BLaER1 (cell line): ENCODE measurements at regions not wholly inside any gene's neighbourhood (a gene's known extent, or its start where the extent isn't known, plus 50 kb on each side); places are given as distances from the start of the nearest gene placed in this dataset.
"Not testable (repeated sequence)": the region's sequence is repeated elsewhere in the genome, so short reads cannot be mapped to it uniquely, and the experiment has no call there.

Experiments
- H3K27ac ChIP-seq: shearing (Covaris generic); formaldehyde crosslinking; 2 replicates; pipeline ENCODE4 v1.8.1; 2022
- H3K27me3 ChIP-seq: shearing (Covaris generic); formaldehyde crosslinking; 2 replicates; pipeline ENCODE4 v1.8.1; 2022
- H3K36me3 ChIP-seq: shearing (Covaris generic); formaldehyde crosslinking; 2 replicates; pipeline ENCODE4 v1.8.1; 2022
- H3K4me1 ChIP-seq: shearing (Covaris generic); formaldehyde crosslinking; 2 replicates; pipeline ENCODE4 v1.8.1; 2022
- H3K4me2 ChIP-seq: shearing (Covaris generic); formaldehyde crosslinking; 2 replicates; pipeline ENCODE4 v1.8.1; 2022
- H3K4me3 ChIP-seq: shearing (Covaris generic); formaldehyde crosslinking; 2 replicates; pipeline ENCODE4 v1.8.1; 2022
- H3K9ac ChIP-seq: shearing (Covaris generic); formaldehyde crosslinking; 2 replicates; pipeline ENCODE4 v1.8.1; 2022
- H3K9me3 ChIP-seq: shearing (Covaris generic); formaldehyde crosslinking; 2 replicates; pipeline ENCODE4 v1.8.1; 2022
- H4K20me1 ChIP-seq: shearing (Covaris generic); formaldehyde crosslinking; 2 replicates; pipeline ENCODE4 v1.8.1; 2022
- Cebpa-rat ChIP-seq: shearing (Covaris generic); IDR thresholded peaks from 2 replicates; pipeline ENCODE4 v1.8.1; 2022

- Histone ChIP-seq H3K9ac (no peak overlapping the region), H3K27ac (no peak overlapping the region), H3K4me3 (no peak overlapping the region), H3K27me3 (no peaks in the 10 kb centered on the region), H3K9me3 (peaks cover 16% of the 10 kb centered on the region), H4K20me1 (no peaks in the 10 kb centered on the region), H3K4me1 (peaks cover 8% of the 10 kb centered on the region), H3K36me3 (no peaks in the 10 kb centered on the region), H3K4me2 (no peak overlapping the region)
- no peak for TF ChIP-seq Cebpa-rat
Measured at GRCh38 chr21:34217263-34217662, 143.9 kb downstream of the MRPS6 start.

- Histone ChIP-seq H3K4me3 (no peak overlapping the region), H3K36me3 (no peaks in the 10 kb centered on the region), H3K27me3 (no peaks in the 10 kb centered on the region), H3K9ac (no peak overlapping the region), H4K20me1 (no peaks in the 10 kb centered on the region), H3K4me2 (no peak overlapping the region), H3K9me3 (peaks cover 10% of the 10 kb centered on the region), H3K27ac (no peak overlapping the region), H3K4me1 (peaks cover 8% of the 10 kb centered on the region)
- no peak for TF ChIP-seq Cebpa-rat
Measured at GRCh38 chr21:34219334-34220060, 144.3 kb upstream of the KCNE2 start.

- H3K36me3 ChIP-seq: no peaks in the 10 kb centered on the region
- H3K4me1 ChIP-seq: peaks cover 8% of the 10 kb centered on the region
- no peaks in the 10 kb centered on the region for H4K20me1 ChIP-seq
- H3K27me3 ChIP-seq: no peaks in the 10 kb centered on the region
- no peak overlapping the region for H3K4me2 ChIP-seq
- H3K9me3 ChIP-seq: no peaks in the 10 kb centered on the region
- H3K9ac ChIP-seq: no peak overlapping the region
- no peak overlapping the region for H3K27ac ChIP-seq
- TF ChIP-seq Cebpa-rat: no peak
- H3K4me3 ChIP-seq: no peak overlapping the region
Measured at GRCh38 chr21:34220556-34221195, 143.1 kb upstream of the KCNE2 start.

- TF ChIP-seq Cebpa-rat: no peak
- Histone ChIP-seq H3K4me3 (no peak overlapping the region), H3K9me3 (no peaks in the 10 kb centered on the region), H3K27me3 (no peaks in the 10 kb centered on the region), H3K9ac (no peak overlapping the region), H4K20me1 (no peaks in the 10 kb centered on the region), H3K27ac (no peak overlapping the region), H3K36me3 (no peaks in the 10 kb centered on the region), H3K4me1 (peaks cover 8% of the 10 kb centered on the region), H3K4me2 (peak overlapping the region; percentile 32)
Measured at GRCh38 chr21:34221331-34222030, 142.3 kb upstream of the KCNE2 start.

GRCh38 chr21:34222031-34222335 lies 141.8 kb upstream of the KCNE2 start:
- Histone ChIP-seq H3K4me2 (peak overlapping the region; percentile 32), H3K9me3 (no peaks in the 10 kb centered on the region), H3K36me3 (no peaks in the 10 kb centered on the region), H3K4me3 (no peak overlapping the region), H3K4me1 (peaks cover 8% of the 10 kb centered on the region), H3K27me3 (no peaks in the 10 kb centered on the region), H3K9ac (no peak overlapping the region), H4K20me1 (no peaks in the 10 kb centered on the region), H3K27ac (no peak overlapping the region)
- no peak for TF ChIP-seq Cebpa-rat

- no peak overlapping the region for H3K4me3 ChIP-seq
Measured at GRCh38 chr21:34223376-34223775, 140.4 kb upstream of the KCNE2 start.

GRCh38 chr21:34227386-34227852 lies 136.4 kb upstream of the KCNE2 start:
- no peaks in the 10 kb centered on the region for H3K4me1 ChIP-seq
- H3K36me3 ChIP-seq: no peaks in the 10 kb centered on the region
- TF ChIP-seq Cebpa-rat: no peak
- no peaks in the 10 kb centered on the region for H3K9me3 ChIP-seq
- no peaks in the 10 kb centered on the region for H4K20me1 ChIP-seq
- H3K4me3 ChIP-seq: no peak overlapping the region
- H3K27me3 ChIP-seq: no peaks in the 10 kb centered on the region
- no peak overlapping the region for H3K27ac ChIP-seq
- no peak overlapping the region for H3K9ac ChIP-seq
- H3K4me2 ChIP-seq: no peak overlapping the region

More at GRCh38 chr21:34223376-34223775, 140.4 kb upstream of the KCNE2 start:
- Histone ChIP-seq H4K20me1 (no peaks in the 10 kb centered on the region), H3K36me3 (no peaks in the 10 kb centered on the region), H3K4me2 (no peak overlapping the region), H3K9ac (no peak overlapping the region), H3K9me3 (no peaks in the 10 kb centered on the region), H3K27me3 (no peaks in the 10 kb centered on the region), H3K4me1 (peaks cover 8% of the 10 kb centered on the region), H3K27ac (no peak overlapping the region)
- TF ChIP-seq Cebpa-rat: no peak

DNA sequence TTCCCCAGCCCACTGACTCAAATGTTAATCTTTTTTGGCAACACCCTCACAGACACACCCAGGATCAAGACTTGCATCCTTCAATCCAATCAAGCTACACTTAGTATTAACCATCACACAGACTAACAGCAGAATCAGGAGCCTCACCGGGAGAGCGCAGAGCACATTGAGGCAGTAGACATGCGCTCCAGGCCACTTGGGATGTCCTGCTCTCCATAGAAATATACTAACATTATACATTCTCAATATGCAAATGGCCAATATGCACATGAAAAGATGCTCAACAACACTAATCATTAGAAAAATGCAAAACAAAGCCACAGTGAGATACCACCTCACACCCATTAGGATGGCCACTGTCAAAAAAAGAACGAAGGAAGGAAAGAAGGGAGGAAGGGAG lies 135.0 kb upstream of the KCNE2 start:
- no peak overlapping the region for H3K4me2 ChIP-seq
- H3K4me1 ChIP-seq: no peaks in the 10 kb centered on the region
- no peaks in the 10 kb centered on the region for H3K27me3 ChIP-seq
- TF ChIP-seq Cebpa-rat: no peak
- H3K4me3 ChIP-seq: no peak overlapping the region
- no peaks in the 10 kb centered on the region for H4K20me1 ChIP-seq
- H3K27ac ChIP-seq: no peak overlapping the region
- H3K9me3 ChIP-seq: no peaks in the 10 kb centered on the region
- H3K36me3 ChIP-seq: no peaks in the 10 kb centered on the region
- H3K9ac ChIP-seq: no peak overlapping the region

- Histone ChIP-seq H3K27me3 (no peaks in the 10 kb centered on the region), H3K4me1 (no peaks in the 10 kb centered on the region), H3K36me3 (no peaks in the 10 kb centered on the region), H3K27ac (no peak overlapping the region), H3K4me3 (no peak overlapping the region), H3K9me3 (no peaks in the 10 kb centered on the region), H3K9ac (no peak overlapping the region), H3K4me2 (no peak overlapping the region), H4K20me1 (no peaks in the 10 kb centered on the region)
- no peak for TF ChIP-seq Cebpa-rat
Measured at GRCh38 chr21:34229353-34229752, 134.5 kb upstream of the KCNE2 start.

- H3K4me2 ChIP-seq, H3K4me1 ChIP-seq, H3K9ac ChIP-seq, H3K36me3 ChIP-seq, H4K20me1 ChIP-seq, H3K27me3 ChIP-seq, H3K27ac ChIP-seq, H3K4me3 ChIP-seq: not testable (repeated sequence)
- peaks cover 19% of the 10 kb centered on the region for H3K9me3 ChIP-seq
Measured at GRCh38 chr21:34233741-34234140, 130.1 kb upstream of the KCNE2 start.
